HG03280 (cell line): ENCODE measurements at regions not wholly inside any gene's neighbourhood (a gene's known extent, or its start where the extent isn't known, plus 50 kb on each side); places are given as distances from the start of the nearest gene placed in this dataset.
A peak's percentile ranks its signal among the peaks of the same experiment; 100 is the strongest.
"Not testable (repeated sequence)": the region's sequence is repeated elsewhere in the genome, so short reads cannot be mapped to it uniquely, and the experiment has no call there.

Source experiments
- ATAC-seq: cut with Tn5 transposase; IDR thresholded peaks from one replicate; pipeline ENCODE4 v1.9.1; 2021; ENCODE audit warnings: mild to moderate bottlenecking, moderate library complexity; ENCODE audit not compliant: unreplicated experiment

GRCh38 chr21:9246010-9246409 lies 1275.4 kb upstream of the TPTE start:
- ATAC-seq: peak; percentile 30

DNA sequence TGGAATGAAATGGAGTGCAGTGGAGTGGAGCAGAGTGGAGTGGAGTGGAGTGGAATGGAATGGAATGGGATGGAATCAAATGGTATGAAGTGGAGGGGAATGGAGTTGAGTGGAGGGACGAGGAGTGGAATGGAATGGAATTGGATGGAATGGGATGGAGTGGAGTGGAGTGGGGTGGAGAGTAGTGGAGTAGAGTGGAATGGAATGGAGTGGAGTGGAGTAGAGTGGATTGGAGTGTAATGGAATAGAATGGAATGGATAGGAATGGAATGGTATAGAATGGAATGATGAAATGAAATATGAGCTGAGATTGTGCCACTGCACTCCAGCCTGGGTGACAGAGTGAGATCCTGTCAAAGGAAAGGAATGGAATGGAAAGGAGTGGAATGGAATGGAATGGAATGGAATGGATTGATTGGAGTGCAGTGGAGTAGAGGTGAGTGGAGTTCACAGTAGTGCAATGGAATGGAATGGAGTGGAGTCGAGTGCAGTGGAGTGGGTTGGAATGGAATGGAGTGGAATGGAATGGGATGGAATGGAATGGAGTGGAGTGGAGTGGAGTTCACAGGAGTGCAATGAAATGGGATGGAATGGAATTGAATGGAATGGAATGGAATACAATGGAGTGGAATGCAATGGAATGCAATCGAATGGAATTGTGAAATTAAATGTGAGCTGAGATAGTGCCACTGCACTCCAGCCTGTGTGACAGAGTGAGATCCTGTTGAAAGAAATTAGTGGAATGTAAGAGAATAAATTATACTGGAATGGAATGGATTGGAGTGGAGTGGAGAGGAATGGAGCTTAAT lies 1274.7 kb upstream of the TPTE start:
- peak; percentile 51 for ATAC-seq

- not testable (repeated sequence) for ATAC-seq
Measured at GRCh38 chr21:9247290-9247613, 1274.1 kb upstream of the TPTE start.

DNA sequence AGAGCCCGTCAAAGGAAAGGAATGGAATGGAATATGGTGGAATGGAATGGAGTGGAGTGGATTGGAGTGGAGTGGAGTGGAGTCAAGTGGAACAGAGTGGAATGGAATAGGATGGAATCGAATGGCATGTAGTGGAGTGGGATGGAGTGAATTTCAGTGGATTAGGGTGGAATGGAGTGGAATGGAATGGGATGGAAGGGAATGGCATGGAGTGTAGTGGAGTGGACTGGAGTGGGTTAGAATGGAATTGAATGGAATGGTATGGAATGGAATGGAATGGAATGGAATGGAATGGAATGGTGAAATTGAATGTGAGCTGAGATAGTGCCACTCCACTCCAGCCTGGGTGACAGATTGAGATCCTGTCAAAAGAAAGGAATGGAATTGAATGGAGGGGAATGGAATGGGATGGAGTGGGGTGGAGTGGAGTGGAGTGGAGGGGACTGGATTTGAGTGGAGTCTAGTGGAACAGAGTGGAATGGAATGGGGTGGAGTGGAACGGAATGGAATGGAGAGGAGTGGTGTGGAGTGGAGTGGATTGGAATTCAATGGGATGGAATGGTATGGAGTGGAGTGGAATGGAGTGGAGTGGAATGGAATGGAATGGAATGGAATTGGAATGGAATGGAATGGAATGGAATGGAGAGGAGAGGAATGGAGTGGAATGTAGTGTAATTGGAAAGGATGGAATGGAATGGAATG lies 1273.6 kb upstream of the TPTE start:
- not testable (repeated sequence) for ATAC-seq
